AG08396 (cell line): ENCODE measurements at regions not wholly inside any gene's neighbourhood (a gene's known extent, or its start where the extent isn't known, plus 50 kb on each side); places are given as distances from the start of the nearest gene placed in this dataset.

Experiments used
- DNase-seq: peaks from one replicate; pipeline ENCODE4 v3.0.0; 2012; ENCODE audit warnings: low spot score, mixed read lengths

DNA sequence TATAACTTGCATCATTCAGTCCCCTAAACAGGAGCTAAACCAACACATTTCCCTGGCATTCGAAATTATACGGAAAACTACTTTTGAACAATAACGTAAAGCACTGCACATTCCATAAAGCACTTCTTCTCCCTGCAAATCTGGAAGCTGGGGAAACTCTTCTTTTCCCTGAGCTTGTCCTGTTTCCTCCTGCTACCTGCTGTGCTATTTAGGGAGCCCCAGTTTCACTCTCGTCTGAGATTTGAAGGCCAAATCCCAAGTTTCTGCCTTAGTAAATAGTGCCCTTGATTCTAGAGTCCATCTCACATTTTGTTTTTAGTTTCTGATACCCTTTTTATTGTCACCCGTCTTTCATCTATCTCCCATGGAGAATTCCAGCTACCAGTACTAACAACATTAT, 67.7 kb upstream of the OSR1 start:
- no peak for DNase-seq

DNA sequence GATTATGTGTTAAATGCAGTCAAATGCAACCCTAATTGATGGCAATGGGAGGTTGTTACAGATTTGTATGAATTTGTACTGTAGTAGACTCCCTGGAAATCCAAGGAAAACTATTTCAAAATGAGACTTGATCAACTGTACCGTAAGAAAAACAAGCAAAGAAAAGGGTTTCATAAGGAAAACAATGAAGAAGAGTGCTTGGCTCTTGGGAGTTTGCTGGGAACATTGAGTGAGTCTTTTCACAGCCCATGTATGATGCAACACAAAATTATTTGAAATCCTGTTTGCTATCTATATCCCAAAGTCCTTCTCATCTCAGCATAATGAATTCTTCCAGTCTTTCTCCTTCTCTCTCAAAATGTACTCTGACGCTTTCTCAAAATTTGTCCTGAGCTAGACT, 67.0 kb upstream of the OSR1 start:
- DNase-seq: no peak

DNA sequence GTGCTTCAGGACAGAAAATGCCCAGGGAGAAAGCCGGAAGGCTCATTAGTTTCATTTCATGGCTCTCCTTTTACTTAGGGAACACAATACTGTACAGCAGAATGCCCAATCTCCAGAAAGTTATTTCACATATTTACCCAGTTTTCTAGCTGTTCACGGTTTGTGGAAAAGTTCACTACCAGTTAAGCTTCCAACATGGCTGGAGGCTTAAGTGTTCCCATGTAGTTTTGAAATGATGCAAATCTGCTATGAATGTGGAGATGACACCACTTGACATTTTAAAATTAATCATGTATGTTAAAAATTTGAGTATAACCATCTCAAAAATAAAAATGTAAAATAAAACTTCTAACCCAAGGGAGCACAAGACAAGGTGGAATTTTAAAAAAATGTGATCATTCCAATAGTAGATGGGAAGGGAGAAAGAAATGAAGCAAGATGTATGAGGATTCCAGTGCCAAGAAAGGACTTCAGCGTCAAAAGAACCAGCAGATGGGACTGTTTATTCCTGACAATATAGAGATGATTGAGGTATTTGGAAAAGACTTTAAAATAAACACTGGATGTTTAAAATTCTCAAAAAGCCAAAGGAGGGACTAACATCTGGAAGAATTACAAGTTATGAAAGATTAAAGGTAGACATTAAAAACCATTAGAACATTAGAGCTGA, 60.9 kb upstream of the OSR1 start:
- no peak for DNase-seq

DNA sequence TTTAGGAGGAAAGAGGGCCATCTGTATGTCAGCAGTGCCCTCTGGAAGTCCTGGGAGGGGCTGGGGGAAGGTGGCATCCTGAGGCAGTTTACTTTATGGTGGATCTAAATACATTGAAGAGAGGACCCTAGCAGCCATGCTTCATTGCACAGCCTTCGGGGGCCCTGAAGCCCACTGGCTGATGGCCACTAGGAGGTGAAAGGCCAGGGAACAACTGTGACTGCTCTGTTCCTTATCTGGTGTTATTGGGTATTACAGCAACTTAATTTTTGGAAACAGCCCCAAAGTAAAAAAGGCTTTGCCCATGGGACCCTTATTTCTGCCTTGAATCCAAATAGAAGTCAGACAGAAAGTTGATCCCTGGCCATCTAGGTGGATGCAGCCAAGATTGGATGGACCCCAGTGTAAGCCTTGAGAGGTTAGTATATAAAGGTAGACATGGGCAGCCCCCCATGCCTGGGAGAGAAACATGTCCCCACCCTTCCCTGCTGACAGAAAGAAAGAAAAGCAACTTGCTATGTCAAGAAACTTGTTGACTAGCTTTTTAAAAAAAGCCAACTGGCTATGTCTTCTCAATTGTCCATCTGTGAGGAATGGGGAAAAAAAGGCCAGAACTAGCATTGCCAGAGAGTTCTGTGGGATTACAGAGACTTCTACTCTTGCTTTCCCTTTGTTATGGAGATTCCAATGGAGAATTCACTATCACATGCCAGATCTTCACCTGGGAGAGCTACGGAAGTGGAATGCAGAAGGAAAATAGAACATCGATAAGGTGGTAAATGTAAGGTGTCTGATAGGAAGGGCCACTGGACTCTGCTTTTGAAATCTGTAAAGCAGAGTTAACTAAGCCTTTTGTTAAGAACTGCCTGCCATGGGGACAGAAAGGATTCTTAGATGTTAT, 58.6 kb upstream of the OSR1 start:
- no peak for DNase-seq

DNA sequence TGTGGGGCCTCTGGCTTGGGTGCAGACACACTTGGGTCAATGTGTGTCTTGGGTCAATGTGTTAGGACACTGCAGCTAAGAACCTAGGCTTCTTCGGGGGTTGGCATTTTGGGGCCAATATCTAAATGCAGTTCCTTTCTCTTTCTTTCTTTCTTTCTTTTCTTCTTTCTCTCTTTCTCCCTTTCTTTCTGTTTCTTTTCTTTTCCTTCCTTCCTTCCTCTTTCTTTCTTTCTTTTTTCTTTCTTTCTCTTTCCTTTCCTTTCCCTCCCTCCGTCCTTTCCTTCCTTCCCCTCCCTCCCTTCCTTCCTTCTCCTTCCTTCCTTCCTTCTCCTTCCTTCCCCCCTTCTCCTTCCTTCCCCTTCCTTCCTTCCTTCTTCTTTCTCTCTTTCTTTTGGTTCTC, 57.7 kb upstream of the OSR1 start:
- DNase-seq: no peak

DNA sequence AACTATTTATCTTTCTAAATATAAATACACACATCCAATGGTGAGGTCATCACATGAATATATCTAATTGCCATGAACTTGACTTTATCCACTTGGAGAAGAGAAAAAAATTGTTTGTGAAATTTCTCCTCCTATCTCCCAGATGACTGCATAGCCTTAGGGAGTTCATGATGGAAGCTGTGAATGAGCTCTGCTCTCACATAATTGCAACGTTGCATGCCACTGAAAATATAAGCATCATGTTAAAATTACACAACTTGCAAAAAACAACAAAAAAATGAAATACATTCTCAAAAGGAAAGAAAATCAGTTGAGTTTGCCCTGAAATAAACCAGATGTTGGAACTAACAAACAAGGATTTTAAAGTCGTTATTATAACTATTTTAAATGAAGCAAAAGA, 50.6 kb upstream of the OSR1 start:
- DNase-seq: no peak

DNA sequence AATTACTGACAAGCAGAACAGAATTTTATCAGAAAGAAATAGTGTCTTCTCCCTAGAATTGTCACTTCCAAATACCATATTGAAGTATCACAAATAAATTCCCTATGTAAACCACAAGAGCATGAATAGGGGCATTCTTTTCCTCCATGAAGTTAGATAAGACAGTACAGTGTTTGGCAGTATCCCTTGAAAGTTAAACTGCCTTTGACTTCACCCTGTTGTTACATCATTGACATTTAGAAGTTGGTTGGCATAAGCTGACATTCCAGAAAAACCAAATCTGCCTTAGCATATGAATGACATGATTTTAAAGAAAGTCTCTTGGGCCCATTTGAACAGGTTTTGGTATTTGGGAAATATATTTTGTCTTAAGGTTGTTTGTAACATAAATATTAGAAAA, 50.2 kb upstream of the OSR1 start:
- no peak for DNase-seq
